KBM-7 (cell line): ENCODE measurements at regions not wholly inside any gene's neighbourhood (a gene's known extent, or its start where the extent isn't known, plus 50 kb on each side); places are given as distances from the start of the nearest gene placed in this dataset.
"Not testable (repeated sequence)": the region's sequence is repeated elsewhere in the genome, so short reads cannot be mapped to it uniquely, and the experiment has no call there.

Source experiments
- DNase-seq: peaks from one replicate; pipeline ENCODE4 v3.0.0-alpha.2; 2015
- in situ Hi-C: fragments of 300-500 bp; cut with MboI; formaldehyde crosslinking; loops from 2 replicates; pipeline ENCODE4 v1.14.3; 2020; ENCODE audit warnings: low sequenced_read_pairs, low pct_unique_long_range_greater_than_20kb, mixed read lengths

DNA sequence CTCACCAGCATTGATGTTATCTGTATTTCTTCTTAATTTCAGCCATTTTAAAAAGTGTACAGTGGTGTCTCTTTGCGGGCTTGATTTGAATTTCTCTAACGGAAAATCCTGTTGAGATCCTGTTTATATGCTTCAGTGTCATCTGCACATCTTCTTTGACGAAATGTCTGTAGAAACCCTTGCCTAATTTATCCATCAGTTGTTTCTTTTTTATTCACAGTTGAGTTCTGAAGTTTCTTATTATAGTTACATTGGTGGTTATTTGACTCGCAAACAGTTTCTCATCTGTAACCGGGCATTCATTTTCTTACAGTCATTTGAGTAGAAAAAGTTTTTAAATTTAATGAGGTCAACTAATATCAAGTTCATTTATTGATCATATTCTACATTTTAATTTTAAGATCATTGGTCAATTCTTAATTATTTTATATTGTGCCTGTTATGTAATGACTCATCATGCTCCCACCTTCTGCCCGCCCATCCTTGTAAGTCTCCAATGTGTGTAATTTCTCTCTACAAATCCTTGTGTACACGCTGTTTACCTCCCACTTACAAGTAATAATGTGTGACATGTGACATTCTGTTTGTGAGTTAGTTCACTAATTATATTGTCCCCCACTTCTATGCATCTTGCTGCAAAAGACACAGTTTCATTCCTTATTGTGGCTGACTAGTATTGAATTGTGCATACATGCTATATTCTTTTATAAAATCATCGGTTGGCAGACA, 1242.8 kb downstream of the TMEM121 start:
- not testable (repeated sequence) for DNase-seq

DNA sequence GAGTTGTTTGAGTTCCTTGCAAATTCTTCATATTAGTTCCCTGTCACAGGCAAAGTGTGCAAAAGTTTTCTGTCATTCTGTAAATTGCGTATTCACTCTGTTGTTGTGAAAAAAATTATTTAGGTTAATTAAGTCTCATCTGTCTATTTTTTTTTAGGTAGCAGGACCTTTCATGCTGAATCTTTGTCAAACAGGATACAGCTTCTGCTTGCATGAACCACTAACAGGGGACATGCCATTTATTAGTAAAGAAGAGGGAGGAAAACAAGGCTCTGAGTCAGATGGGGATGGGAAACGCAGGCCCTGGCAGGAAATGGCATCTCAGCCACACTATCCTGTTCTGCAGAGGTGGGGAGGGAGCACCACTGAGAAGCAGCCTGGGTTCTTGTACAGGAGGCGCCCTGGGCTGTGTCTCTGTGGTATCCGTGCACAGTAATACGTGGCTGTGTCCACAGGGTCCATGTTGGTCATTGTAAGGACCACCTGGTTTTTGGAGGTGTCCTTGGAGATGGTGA, 1243.8 kb downstream of the TMEM121 start:
- peak; percentile 58 for DNase-seq
- in situ Hi-C loops: not testable (repeated sequence)

More for the DNA sequence above, 1242.8 kb downstream of the TMEM121 start:
- in situ Hi-C loops: not testable (repeated sequence)

GRCh38 chr14:106774889-106775480, 1248.6 kb downstream of the TMEM121 start:
- in situ Hi-C loops: not testable (repeated sequence)
- peak; percentile 44 for DNase-seq

- DNase-seq: no peak
- in situ Hi-C loops: no loop called here
Observed at GRCh38 chr14:106776395-106776983, 1250.1 kb downstream of the TMEM121 start.

DNA sequence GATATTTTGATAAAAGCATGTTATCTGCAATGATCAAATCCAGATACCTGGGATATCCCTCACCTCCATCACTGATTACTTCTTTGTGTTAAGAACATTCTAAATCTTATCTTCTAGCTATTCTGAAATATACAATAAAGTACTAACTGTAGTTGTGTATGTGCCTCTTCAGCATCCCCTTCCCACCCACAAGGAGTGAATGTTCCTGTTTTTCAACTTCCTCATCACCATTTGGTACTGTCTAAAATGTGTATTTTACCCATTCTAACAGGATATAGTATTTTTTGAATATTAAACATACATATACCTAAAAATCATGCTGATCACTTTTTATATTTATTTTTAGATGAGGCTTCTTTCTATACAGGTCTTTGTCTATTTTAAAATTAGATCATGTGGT, 1252.6 kb downstream of the TMEM121 start:
- DNase-seq: no peak
- in situ Hi-C loops: no loop called here

DNA sequence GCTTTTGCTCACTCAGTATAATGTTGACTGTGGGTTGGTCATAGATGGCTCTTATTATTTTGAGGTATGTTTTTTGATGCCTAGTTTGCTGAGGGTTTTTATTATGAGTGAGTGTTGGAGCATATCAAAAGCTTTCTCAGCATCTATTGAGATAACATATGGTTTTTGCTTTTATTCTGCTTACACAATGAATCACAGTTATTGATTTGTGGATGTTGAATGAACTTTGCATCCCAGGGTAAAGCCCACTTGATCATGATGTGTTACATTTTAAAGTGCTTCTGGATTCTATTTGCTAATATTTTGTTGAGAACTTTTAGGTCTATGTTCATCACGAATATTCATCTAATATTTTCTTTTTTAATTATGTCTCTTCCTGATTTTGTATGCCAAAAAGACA, 1260.3 kb downstream of the TMEM121 start:
- DNase-seq: no peak
- in situ Hi-C loops: no loop called here

DNA sequence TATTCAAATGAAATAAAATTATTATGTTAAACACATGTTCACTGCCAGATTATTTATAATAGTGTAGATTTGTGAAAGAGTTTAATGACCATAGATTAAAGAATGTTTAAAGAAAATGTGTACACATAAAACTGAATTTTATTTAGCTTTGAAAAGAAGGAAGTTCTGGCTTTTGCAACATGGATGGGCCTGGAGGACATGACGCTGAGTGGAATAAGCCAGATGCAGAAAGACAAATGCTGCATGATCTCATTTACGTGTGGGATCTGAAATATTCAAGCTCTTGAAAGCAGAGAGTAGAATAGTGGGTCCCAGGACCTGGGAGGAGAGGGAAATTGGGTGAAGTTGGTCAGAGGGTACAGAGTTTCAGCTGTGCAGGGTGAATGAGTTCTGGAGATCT, 1261.2 kb downstream of the TMEM121 start:
- DNase-seq: no peak
- in situ Hi-C loops: no loop called here

DNA sequence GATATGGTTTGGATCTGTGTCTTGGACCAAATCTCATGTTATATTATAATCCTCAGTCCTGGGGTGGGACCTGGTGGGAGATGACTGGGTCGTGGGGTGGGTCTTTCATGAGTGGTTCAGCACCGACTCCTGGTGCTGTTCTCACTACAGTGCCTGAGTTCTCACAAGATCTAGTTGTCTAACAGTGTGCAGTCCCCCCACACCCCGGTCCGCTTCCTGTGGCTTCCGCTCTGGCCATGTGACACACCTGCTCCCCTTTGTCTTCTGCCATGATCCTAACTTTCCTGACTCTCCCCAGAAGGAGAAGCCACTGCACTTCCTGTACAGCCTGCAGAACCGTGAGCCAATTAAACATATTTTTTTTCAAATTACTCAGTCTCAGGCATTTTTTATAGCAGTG, 1262.2 kb downstream of the TMEM121 start:
- peak; percentile 30 for DNase-seq
- in situ Hi-C loops: no loop called here

GRCh38 chr14:106789318-106789717, 1262.9 kb downstream of the TMEM121 start:
- peak; percentile 30 for DNase-seq
- in situ Hi-C loops: no loop called here

- peak; percentile 82 for DNase-seq
- in situ Hi-C loops: no loop called here
Observed at GRCh38 chr14:106790189-106791036, 1264.0 kb downstream of the TMEM121 start.

- in situ Hi-C loops: no loop called here
- DNase-seq: no peak
Observed at GRCh38 chr14:106792543-106792942, 1266.2 kb downstream of the TMEM121 start.

DNA sequence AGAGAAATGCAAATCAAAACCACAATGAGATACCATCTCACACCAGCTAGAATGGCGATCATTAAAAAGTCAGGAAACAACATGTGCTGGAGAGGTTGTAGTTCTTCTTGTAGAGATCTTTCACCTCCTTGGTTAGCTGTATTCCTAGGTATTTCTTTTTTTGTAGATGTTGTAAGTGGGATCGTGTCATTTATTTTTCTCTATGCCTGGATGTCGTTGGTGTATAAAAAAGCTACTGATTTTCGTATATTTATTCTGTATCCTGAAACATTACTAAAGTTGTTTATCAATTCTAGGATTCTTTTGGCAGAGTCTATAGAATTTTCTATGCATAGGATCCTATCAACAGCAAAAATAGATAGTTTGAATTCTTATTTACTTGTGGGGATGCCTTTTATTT, 1271.8 kb downstream of the TMEM121 start:
- DNase-seq, in situ Hi-C loops: not testable (repeated sequence)

DNA sequence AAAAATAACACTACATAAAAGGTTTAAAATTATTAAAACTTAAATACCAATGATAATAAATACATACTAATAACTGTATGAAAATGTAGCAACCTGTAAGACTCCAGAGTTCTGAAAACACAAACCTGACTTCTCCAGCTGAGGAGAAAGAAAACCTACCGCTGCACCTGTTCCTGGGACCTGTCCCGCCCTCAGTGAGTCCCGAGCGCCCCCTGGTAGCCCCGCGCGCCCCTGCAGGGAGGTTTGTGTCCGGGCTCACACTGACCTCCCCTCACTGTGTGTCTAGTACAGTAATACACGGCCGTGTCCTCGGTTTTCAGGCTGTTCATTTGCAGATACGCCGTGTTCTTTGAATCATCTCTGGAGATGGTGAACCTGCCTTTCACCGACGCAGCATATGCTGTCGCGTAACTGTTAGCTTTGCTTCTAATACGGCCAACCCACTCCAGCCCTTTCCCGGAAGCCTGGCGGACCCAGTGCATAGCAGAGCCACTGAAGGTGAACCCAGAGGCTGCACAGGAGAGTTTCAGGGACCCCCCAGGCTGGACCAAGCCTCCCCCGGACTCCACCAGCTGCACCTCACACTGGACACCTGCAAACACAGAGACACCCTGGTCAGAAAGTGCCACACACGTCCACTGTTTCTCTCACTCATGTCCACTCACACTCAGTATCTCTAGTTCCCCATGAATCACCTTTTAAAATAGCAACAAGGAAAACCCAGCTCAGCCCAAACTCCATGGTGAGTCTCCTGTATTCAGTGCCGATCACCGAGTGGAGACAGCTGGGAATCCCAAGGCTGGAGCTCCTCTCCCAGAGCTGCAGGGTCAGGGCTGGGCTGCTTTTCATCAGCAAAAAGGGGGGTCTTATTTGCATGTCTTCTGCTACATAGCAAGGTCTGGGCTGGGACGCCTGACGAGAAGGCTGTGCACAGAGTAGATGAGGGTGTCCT, 1276.3 kb downstream of the TMEM121 start:
- in situ Hi-C loops: no loop called here

GRCh38 chr14:106803379-106803778, 1277.0 kb downstream of the TMEM121 start:
- in situ Hi-C loops: no loop called here
- no peak for DNase-seq

More for the DNA sequence above, 1276.3 kb downstream of the TMEM121 start:
- peak; percentile 52 for DNase-seq

GRCh38 chr14:106807493-106807892, 1281.1 kb downstream of the TMEM121 start:
- in situ Hi-C loops: no loop called here
- no peak for DNase-seq

- DNase-seq: no peak
- in situ Hi-C loops: no loop called here
Observed at GRCh38 chr14:106808458-106808857, 1282.1 kb downstream of the TMEM121 start.

- in situ Hi-C loops: no loop called here
- no peak for DNase-seq
Observed at GRCh38 chr14:106808907-106809306, 1282.5 kb downstream of the TMEM121 start.

DNA sequence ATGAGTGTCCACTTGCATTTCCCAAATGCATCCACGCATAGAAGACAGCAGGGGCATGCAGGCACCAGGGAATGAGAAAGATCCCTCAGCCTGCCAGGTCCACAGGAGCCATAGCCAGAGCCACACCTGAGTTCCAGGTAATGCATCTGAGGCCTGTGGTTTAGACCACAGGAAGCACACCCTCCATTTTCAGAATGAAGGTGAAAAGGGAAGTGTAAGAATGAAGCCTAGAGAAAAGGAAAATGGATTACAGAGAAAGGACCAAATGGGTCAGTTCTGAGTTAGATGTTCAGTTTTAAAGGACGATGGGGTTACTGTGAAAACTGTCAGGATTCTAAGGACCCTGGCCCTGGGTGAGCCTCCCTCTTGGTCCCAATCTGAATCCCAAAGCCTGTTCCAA, 1283.2 kb downstream of the TMEM121 start:
- DNase-seq: no peak
- in situ Hi-C loops: no loop called here
